GM23338 (cell line): ENCODE measurements at regions not wholly inside any gene's neighbourhood (a gene's known extent, or its start where the extent isn't known, plus 50 kb on each side); places are given as distances from the start of the nearest gene placed in this dataset.

ENCODE experiments used
- ATAC-seq: fragments of 200-7000 bp; cut with Tn5 transposase; 3 replicates; pipeline ENCODE4 v1.9.1; 2020
- DNase-seq: peaks from one replicate; pipeline ENCODE4 v3.0.0-alpha.2; 2015; ENCODE audit warnings: low spot score
- H2AFZ ChIP-seq: fragments of 200-600 bp; sonication (generic); 2 replicates; pipeline ENCODE4 v1.8.0; 2016; ENCODE audit warnings: antibody characterized with exemption, mild to moderate bottlenecking, moderate library complexity
- H3F3A ChIP-seq: fragments of 200-600 bp; sonication (generic); replicated peaks from 2 replicates; pipeline ENCODE4 v1.8.0; 2017; ENCODE audit warnings: antibody characterized with exemption, mixed run types, low read depth
- H3K27ac ChIP-seq: fragments of 200-600 bp; sonication (generic); 2 replicates; pipeline ENCODE4 v1.6.1; 2016; ENCODE audit warnings: low read depth
- H3K27me3 ChIP-seq: fragments of 200-600 bp; sonication (generic); 2 replicates; pipeline ENCODE4 v1.8.0; 2016; ENCODE audit warnings: mild to moderate bottlenecking, mixed run types, moderate library complexity; ENCODE audit not compliant: insufficient read depth
- H3K36me3 ChIP-seq: fragments of 200-600 bp; sonication (generic); 2 replicates; pipeline ENCODE4 v1.8.0; 2016; ENCODE audit warnings: mild to moderate bottlenecking; ENCODE audit not compliant: insufficient read depth
- H3K4me1 ChIP-seq: fragments of 200-600 bp; sonication (generic); 2 replicates; pipeline ENCODE4 v1.8.0; 2016; ENCODE audit warnings: mild to moderate bottlenecking, moderate library complexity; ENCODE audit not compliant: insufficient read depth
- H3K4me2 ChIP-seq: fragments of 200-600 bp; sonication (generic); 2 replicates; pipeline ENCODE4 v1.7.1; 2017; ENCODE audit warnings: mixed run types
- H3K4me3 ChIP-seq: fragments of 200-600 bp; sonication (generic); 2 replicates; pipeline ENCODE4 v1.6.1; 2016; ENCODE audit warnings: mixed run types
- H3K79me2 ChIP-seq: fragments of 200-600 bp; sonication (generic); replicated peaks from 2 replicates; pipeline ENCODE4 v1.8.0; 2017; ENCODE audit warnings: mild to moderate bottlenecking; ENCODE audit not compliant: insufficient read depth
- H3K9me2 ChIP-seq: fragments of 200-600 bp; sonication (generic); 2 replicates; pipeline ENCODE4 v1.8.0; 2017; ENCODE audit not compliant: insufficient read depth
- H4K20me1 ChIP-seq: fragments of 200-600 bp; sonication (generic); replicated peaks from 2 replicates; pipeline ENCODE4 v1.8.0; 2017; ENCODE audit warnings: mild to moderate bottlenecking; ENCODE audit not compliant: insufficient read depth
- H3K27ac Mint-ChIP-seq: 2 replicates; pipeline ENCODE4 v1.8.0; 2020; ENCODE audit warnings: inconsistent platforms, mild to moderate bottlenecking, moderate library complexity, mixed read lengths
- H3K27me3 Mint-ChIP-seq: 3 replicates; pipeline ENCODE4 v1.8.0; 2022; ENCODE audit warnings: low read depth, mild to moderate bottlenecking, moderate library complexity, mixed read lengths, inconsistent platforms; ENCODE audit not compliant: insufficient read depth, poor library complexity
- H3K36me3 Mint-ChIP-seq: 3 replicates; pipeline ENCODE4 v1.8.0; 2021; ENCODE audit warnings: low read depth, mild to moderate bottlenecking, inconsistent platforms, moderate library complexity, mixed read lengths
- H3K4me1 Mint-ChIP-seq: 3 replicates; pipeline ENCODE4 v1.8.0; 2020; ENCODE audit warnings: mild to moderate bottlenecking, inconsistent platforms, mixed read lengths
- H3K4me3 Mint-ChIP-seq: 3 replicates; pipeline ENCODE4 v1.8.0; 2021; ENCODE audit warnings: moderate library complexity, mild to moderate bottlenecking, inconsistent platforms, mixed read lengths
- H3K9me3 Mint-ChIP-seq: 3 replicates; pipeline ENCODE4 v1.8.0; 2020; ENCODE audit warnings: moderate library complexity, mild to moderate bottlenecking, inconsistent platforms, mixed read lengths
- ETS1 ChIP-seq: IDR thresholded peaks from 2 replicates; pipeline ENCODE4 v1.6.1; 2016; ENCODE audit warnings: antibody characterized with exemption
- EZH2 ChIP-seq: fragments of 200-600 bp; sonication (generic); IDR thresholded peaks from one replicate; pipeline ENCODE4 v1.8.0; 2017; ENCODE audit warnings: antibody characterized with exemption, mild to moderate bottlenecking, low read depth; ENCODE audit not compliant: unreplicated experiment
- EZH2phosphoT487 ChIP-seq: fragments of 200-600 bp; sonication (generic); IDR thresholded peaks from one replicate; pipeline ENCODE4 v1.8.1; 2018; ENCODE audit warnings: antibody characterized with exemption; ENCODE audit not compliant: unreplicated experiment
- JUNB ChIP-seq: IDR thresholded peaks from one replicate; pipeline ENCODE4 v1.6.1; 2016; ENCODE audit warnings: antibody characterized with exemption; ENCODE audit not compliant: unreplicated experiment
- NANOG ChIP-seq: IDR thresholded peaks from 2 replicates; pipeline ENCODE4 v1.6.1; 2016; ENCODE audit warnings: antibody characterized with exemption, borderline replicate concordance
- POLR2AphosphoS5 ChIP-seq: IDR thresholded peaks from 2 replicates; pipeline ENCODE4 v1.6.1; 2016; ENCODE audit warnings: antibody characterized with exemption, low read depth
- STAT1 ChIP-seq: IDR thresholded peaks from one replicate; pipeline ENCODE4 v1.6.1; 2016; ENCODE audit warnings: antibody characterized with exemption; ENCODE audit not compliant: unreplicated experiment
- ZNF114 ChIP-seq: fragments of 250-450 bp; sonication (Bioruptor Pico); IDR thresholded peaks from 2 replicates; pipeline ENCODE4 v1.5.0; 2020; ENCODE audit warnings: mild to moderate bottlenecking, moderate library complexity
- ZNF331 ChIP-seq: fragments of 250-450 bp; sonication (Bioruptor Pico); IDR thresholded peaks from 2 replicates; pipeline ENCODE4 v1.5.0; 2020; ENCODE audit warnings: low read depth, mild to moderate bottlenecking, moderate library complexity
- ZNF462 ChIP-seq: fragments of 250-450 bp; sonication (Bioruptor Pico); IDR thresholded peaks from 2 replicates; pipeline ENCODE4 v1.5.0; 2020; ENCODE audit warnings: mild to moderate bottlenecking, moderate library complexity
- TF ChIP-seq, protein P1 (sequence below), 2 experiments: fragments of 200-600 bp in 1 of 2; sonication (generic) in 1 of 2; conservative IDR thresholded peaks; 2 replicates each; pipeline versions ENCODE4 v1.5.1 to v1.6.1; 2016 to 2017; ENCODE audit warnings: antibody characterized with exemption in 2 of 2, low read depth in 2 of 2, mild to moderate bottlenecking in 2 of 2, moderate library complexity in 1 of 2
- TF ChIP-seq, protein P2 (sequence below): IDR thresholded peaks from one replicate; pipeline ENCODE4 v1.6.1; 2018; ENCODE audit warnings: antibody characterized with exemption; ENCODE audit not compliant: unreplicated experiment

- DNase-seq (no peak), ATAC-seq (no peak)
- Histone ChIP-seq H3K36me3 (0 out of 2 replicates have a peak, but pooled peaks cover 3% of the 10 kb centered on the region), H3K4me3 (no peak overlapping the region), H3K9me2 (no peaks in the 10 kb centered on the region; the same call in none of the 2 replicates), H3K27ac (no peak overlapping the region), H2AFZ (no peak overlapping the region), H3K4me2 (no peak overlapping the region), H3K4me1 (no peaks in the 10 kb centered on the region), H3F3A (no peaks in the 10 kb centered on the region), H3K27me3 (no peaks in the 10 kb centered on the region), H3K79me2 (no peaks in the 10 kb centered on the region), H4K20me1 (no peaks in the 10 kb centered on the region)
- Mint-ChIP-seq H3K27me3 (no peaks in the 10 kb centered on the region), H3K4me3 (no peak overlapping the region), H3K9me3 (no peaks in the 10 kb centered on the region), H3K4me1 (peaks cover 3% of the 10 kb centered on the region; the same call in 2 of the 3 replicates), H3K36me3 (no peaks in the 10 kb centered on the region), H3K27ac (no peak overlapping the region)
- TF ChIP-seq EZH2phosphoT487: no peak
- TF ChIP-seq, protein P1, sequence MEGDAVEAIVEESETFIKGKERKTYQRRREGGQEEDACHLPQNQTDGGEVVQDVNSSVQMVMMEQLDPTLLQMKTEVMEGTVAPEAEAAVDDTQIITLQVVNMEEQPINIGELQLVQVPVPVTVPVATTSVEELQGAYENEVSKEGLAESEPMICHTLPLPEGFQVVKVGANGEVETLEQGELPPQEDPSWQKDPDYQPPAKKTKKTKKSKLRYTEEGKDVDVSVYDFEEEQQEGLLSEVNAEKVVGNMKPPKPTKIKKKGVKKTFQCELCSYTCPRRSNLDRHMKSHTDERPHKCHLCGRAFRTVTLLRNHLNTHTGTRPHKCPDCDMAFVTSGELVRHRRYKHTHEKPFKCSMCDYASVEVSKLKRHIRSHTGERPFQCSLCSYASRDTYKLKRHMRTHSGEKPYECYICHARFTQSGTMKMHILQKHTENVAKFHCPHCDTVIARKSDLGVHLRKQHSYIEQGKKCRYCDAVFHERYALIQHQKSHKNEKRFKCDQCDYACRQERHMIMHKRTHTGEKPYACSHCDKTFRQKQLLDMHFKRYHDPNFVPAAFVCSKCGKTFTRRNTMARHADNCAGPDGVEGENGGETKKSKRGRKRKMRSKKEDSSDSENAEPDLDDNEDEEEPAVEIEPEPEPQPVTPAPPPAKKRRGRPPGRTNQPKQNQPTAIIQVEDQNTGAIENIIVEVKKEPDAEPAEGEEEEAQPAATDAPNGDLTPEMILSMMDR (conservative IDR thresholded peaks at IDR 0.05; ENCODE audit: low read depth in 2 of 2): no peak
- no peak for TF ChIP-seq ETS1
- no peak for TF ChIP-seq ZNF331
- TF ChIP-seq ZNF114 (CRISPR knock-in tag): no peak
- TF ChIP-seq, protein P2, sequence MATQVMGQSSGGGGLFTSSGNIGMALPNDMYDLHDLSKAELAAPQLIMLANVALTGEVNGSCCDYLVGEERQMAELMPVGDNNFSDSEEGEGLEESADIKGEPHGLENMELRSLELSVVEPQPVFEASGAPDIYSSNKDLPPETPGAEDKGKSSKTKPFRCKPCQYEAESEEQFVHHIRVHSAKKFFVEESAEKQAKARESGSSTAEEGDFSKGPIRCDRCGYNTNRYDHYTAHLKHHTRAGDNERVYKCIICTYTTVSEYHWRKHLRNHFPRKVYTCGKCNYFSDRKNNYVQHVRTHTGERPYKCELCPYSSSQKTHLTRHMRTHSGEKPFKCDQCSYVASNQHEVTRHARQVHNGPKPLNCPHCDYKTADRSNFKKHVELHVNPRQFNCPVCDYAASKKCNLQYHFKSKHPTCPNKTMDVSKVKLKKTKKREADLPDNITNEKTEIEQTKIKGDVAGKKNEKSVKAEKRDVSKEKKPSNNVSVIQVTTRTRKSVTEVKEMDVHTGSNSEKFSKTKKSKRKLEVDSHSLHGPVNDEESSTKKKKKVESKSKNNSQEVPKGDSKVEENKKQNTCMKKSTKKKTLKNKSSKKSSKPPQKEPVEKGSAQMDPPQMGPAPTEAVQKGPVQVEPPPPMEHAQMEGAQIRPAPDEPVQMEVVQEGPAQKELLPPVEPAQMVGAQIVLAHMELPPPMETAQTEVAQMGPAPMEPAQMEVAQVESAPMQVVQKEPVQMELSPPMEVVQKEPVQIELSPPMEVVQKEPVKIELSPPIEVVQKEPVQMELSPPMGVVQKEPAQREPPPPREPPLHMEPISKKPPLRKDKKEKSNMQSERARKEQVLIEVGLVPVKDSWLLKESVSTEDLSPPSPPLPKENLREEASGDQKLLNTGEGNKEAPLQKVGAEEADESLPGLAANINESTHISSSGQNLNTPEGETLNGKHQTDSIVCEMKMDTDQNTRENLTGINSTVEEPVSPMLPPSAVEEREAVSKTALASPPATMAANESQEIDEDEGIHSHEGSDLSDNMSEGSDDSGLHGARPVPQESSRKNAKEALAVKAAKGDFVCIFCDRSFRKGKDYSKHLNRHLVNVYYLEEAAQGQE: no peak
- TF ChIP-seq POLR2AphosphoS5: no peak
- no peak for TF ChIP-seq ZNF462
- TF ChIP-seq STAT1: no peak
- no peak for TF ChIP-seq JUNB
- no peak for TF ChIP-seq EZH2
- no peak for TF ChIP-seq NANOG
These were observed 160.1 kb upstream of the PKN2 start for GRCh38 chr1:88523854-88524528.
